K562 (cell line): ENCODE measurements at regions not wholly inside any gene's neighbourhood (a gene's known extent, or its start where the extent isn't known, plus 50 kb on each side); places are given as distances from the start of the nearest gene placed in this dataset.
A peak's percentile ranks its signal among the peaks of the same experiment; 100 is the strongest.

Source experiments
- BACH1 ChIP-seq: fragments of 200-800 bp; sonication (Bioruptor generic); IDR thresholded peaks from 2 replicates; pipeline ENCODE4 v1.6.1; 2016; ENCODE audit warnings: missing genetic modification characterization, missing compliant biosample characterization
- CC2D1A ChIP-seq: fragments of 450-650 bp; IDR thresholded peaks from 2 replicates; pipeline ENCODE4 v1.6.1; 2017; ENCODE audit warnings: mild to moderate bottlenecking
- CHD1 ChIP-seq: fragments of 200-600 bp; sonication (generic); IDR thresholded peaks from one replicate; pipeline ENCODE4 v1.6.1; 2012; ENCODE audit warnings: mild to moderate bottlenecking, moderate library complexity, low read length, inconsistent platforms
- EP400 ChIP-seq: fragments of 450-650 bp; IDR thresholded peaks from 2 replicates; pipeline ENCODE4 v1.6.1; 2017; ENCODE audit warnings: antibody characterized with exemption, mild to moderate bottlenecking, moderate library complexity
- HCFC1 ChIP-seq: IDR thresholded peaks from 2 replicates; pipeline ENCODE4 v1.6.1; 2012; ENCODE audit warnings: low read depth, low read length, improper control_type of control experiment
- HDAC8 ChIP-seq: fragments of 450-650 bp; IDR thresholded peaks from 2 replicates; pipeline ENCODE4 v1.6.1; 2016; ENCODE audit warnings: mild to moderate bottlenecking, missing genetic modification characterization, moderate library complexity, missing compliant biosample characterization
- NBN ChIP-seq: fragments of 450-650 bp; IDR thresholded peaks from 2 replicates; pipeline ENCODE4 v1.6.1; 2016; ENCODE audit warnings: low read depth, mild to moderate bottlenecking
- NRF1 ChIP-seq, 2 experiments: fragments of 450-650 bp; IDR thresholded peaks in 1 of 2; conservative IDR thresholded peaks in 1 of 2; 2 replicates each; pipeline ENCODE4 v1.6.1; 2014; ENCODE audit warnings: mild to moderate bottlenecking in 2 of 2
- OTX1 ChIP-seq: fragments of 450-650 bp; formaldehyde crosslinking; IDR thresholded peaks from 2 replicates; pipeline ENCODE4 v1.4.0; 2022; ENCODE audit warnings: mild to moderate bottlenecking
- PTBP1 ChIP-seq: fragments of 200-400 bp; formaldehyde crosslinking; IDR thresholded peaks from 2 replicates; pipeline ENCODE4 v1.6.1; 2017; ENCODE audit warnings: low read depth, low read length
- RBM25 ChIP-seq: fragments of 200-400 bp; formaldehyde crosslinking; IDR thresholded peaks from 2 replicates; pipeline ENCODE4 v1.6.1; 2018; ENCODE audit warnings: low read length, low read depth, moderate library complexity; ENCODE audit not compliant: severe bottlenecking
- SMARCA5 ChIP-seq: fragments of 450-650 bp; IDR thresholded peaks from 2 replicates; pipeline ENCODE4 v1.6.1; 2016
- TAL1 ChIP-seq: fragments of 450-650 bp; IDR thresholded peaks from 2 replicates; pipeline ENCODE4 v1.6.1; 2016; ENCODE audit warnings: mild to moderate bottlenecking
- THRAP3 ChIP-seq: fragments of 450-650 bp; IDR thresholded peaks from 2 replicates; pipeline ENCODE4 v1.6.1; 2016; ENCODE audit warnings: mild to moderate bottlenecking, inconsistent platforms, borderline replicate concordance
- TRIM24 ChIP-seq, 2 experiments: fragments of 450-650 bp; IDR thresholded peaks; 2 replicates each; pipeline ENCODE4 v1.6.1; 2016
- ZBTB33 ChIP-seq: sonication (generic); formaldehyde crosslinking; IDR thresholded peaks from 2 replicates; pipeline ENCODE4 v1.8.1; 2023; ENCODE audit warnings: mild to moderate bottlenecking, missing genetic modification reagents
- ZFP36 ChIP-seq: fragments of 150-350 bp; IDR thresholded peaks from 2 replicates; pipeline ENCODE4 v1.6.1; 2018; ENCODE audit warnings: low read length, low read depth; ENCODE audit not compliant: partially characterized antibody
- ZNF174 ChIP-seq: fragments of 250-450 bp; sonication (Bioruptor Pico); IDR thresholded peaks from 2 replicates; pipeline ENCODE4 v1.4.0; 2020; ENCODE audit warnings: mild to moderate bottlenecking
- ZNF445 ChIP-seq: fragments of 250-450 bp; sonication (Bioruptor Pico); IDR thresholded peaks from 2 replicates; pipeline ENCODE4 v1.4.0; 2020; ENCODE audit warnings: low read depth, mild to moderate bottlenecking, moderate library complexity
- ZNF518B ChIP-seq: fragments of 250-450 bp; sonication (Bioruptor Pico); IDR thresholded peaks from 2 replicates; pipeline ENCODE4 v1.5.0; 2021; ENCODE audit warnings: mild to moderate bottlenecking, moderate library complexity
- TF ChIP-seq, protein P1 (sequence below): fragments of 450-650 bp; IDR thresholded peaks from 2 replicates; pipeline ENCODE4 v1.6.1; 2016; ENCODE audit warnings: mild to moderate bottlenecking

DNA sequence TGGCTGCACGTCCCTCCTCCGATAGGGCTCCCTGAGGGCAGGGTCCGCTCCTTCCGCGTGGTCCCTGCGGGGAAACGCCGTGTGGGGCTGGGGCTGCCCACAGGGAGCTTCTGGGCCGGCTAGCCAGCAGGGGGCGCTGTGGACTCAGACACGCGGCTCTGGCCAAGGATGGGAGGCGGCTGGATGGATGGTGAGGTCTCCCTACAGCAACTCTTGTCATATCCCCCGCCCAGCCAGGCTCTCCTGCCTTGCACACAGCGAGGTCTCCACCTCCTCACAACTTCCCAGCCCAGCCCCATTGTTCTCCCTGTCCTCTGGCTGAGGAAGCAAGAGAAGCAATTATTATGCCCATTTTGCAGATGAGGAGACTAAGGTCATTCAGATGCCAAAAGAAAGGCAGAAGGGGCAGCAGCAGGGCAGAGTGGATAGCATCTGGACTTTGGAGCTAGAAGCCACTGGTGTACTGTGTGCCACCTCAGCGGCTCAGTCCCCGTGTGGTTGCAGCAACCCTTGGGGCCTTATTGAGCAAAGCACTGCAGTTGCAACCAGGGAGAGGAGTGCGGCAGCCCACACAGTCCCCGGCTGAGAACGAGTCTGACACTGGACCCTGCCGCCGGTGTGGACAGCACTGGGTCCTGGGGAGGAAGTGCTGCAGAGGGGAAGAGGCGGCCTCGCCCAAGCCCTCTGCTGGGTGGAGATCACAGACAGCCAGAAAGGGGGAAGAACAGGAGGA is 99.0 kb downstream of the ZFP36L2 start (continued):
- TF ChIP-seq, protein P1, sequence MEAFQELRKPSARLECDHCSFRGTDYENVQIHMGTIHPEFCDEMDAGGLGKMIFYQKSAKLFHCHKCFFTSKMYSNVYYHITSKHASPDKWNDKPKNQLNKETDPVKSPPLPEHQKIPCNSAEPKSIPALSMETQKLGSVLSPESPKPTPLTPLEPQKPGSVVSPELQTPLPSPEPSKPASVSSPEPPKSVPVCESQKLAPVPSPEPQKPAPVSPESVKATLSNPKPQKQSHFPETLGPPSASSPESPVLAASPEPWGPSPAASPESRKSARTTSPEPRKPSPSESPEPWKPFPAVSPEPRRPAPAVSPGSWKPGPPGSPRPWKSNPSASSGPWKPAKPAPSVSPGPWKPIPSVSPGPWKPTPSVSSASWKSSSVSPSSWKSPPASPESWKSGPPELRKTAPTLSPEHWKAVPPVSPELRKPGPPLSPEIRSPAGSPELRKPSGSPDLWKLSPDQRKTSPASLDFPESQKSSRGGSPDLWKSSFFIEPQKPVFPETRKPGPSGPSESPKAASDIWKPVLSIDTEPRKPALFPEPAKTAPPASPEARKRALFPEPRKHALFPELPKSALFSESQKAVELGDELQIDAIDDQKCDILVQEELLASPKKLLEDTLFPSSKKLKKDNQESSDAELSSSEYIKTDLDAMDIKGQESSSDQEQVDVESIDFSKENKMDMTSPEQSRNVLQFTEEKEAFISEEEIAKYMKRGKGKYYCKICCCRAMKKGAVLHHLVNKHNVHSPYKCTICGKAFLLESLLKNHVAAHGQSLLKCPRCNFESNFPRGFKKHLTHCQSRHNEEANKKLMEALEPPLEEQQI, result no peak
- no peak for TF ChIP-seq CHD1
- TF ChIP-seq EP400, result peak; percentile 23; the same call in 1 of the 2 replicates
- TF ChIP-seq ZNF445 (CRISPR knock-in tag), result no peak
- TF ChIP-seq CC2D1A, result peak; percentile 47; the same call in 1 of the 2 replicates
- peak; percentile 76 for TF ChIP-seq SMARCA5
- TF ChIP-seq TRIM24 (IDR thresholded peaks at IDR 0.05), result peak; percentile 73 to 78; a peak in 3 of 4 replicates
- no peak for TF ChIP-seq THRAP3
- no peak for TF ChIP-seq HDAC8
- no peak for TF ChIP-seq NBN
- no peak for TF ChIP-seq TAL1
- TF ChIP-seq ZNF518B (CRISPR knock-in tag), result no peak
- TF ChIP-seq PTBP1, result no peak
- no peak for TF ChIP-seq BACH1 (tag)
- no peak for TF ChIP-seq NRF1 (conservative IDR thresholded peaks at IDR 0.05 in 1 of 2, IDR thresholded peaks at IDR 0.05 in 1 of 2)
- peak; percentile 83 for TF ChIP-seq RBM25
- TF ChIP-seq OTX1 (CRISPR knock-in tag), result no peak
- TF ChIP-seq ZBTB33 (CRISPR knock-in tag), result peak; percentile 97
- TF ChIP-seq ZNF174 (CRISPR knock-in tag), result no peak
- no peak for TF ChIP-seq ZFP36
- TF ChIP-seq HCFC1, result no peak
